NCI-H748 treated with DMSO at 0.1 percent for 48 hours (cell line): ENCODE measurements at regions not wholly inside any gene's neighbourhood (a gene's known extent, or its start where the extent isn't known, plus 50 kb on each side); places are given as distances from the start of the nearest gene placed in this dataset.
"Not testable (repeated sequence)": the region's sequence is repeated elsewhere in the genome, so short reads cannot be mapped to it uniquely, and the experiment has no call there.

Experiments
- DNase-seq: peaks from one replicate; lab custom pipeline; 2025; lab: John Stamatoyannopoulos, UW

DNA sequence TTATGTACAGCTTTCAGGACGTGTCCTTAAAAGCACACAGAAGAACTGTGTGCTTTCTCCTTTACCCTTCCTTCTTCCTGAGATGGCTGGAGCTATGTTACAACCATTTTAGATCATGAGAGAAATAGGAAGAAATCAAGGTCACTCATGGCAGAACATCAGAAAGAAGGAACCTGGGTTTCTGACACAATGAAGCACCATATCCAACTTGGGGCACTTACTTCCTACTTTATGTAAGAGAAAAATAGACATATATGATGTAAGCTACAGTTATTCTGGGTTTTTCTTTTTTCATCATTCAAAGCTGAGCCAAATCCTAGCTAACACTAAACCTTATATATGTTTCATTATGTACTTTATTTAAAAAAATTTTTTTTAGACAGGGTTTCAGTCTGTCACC lies 79.5 kb downstream of the FAM161A start:
- DNase-seq = no peak

DNA sequence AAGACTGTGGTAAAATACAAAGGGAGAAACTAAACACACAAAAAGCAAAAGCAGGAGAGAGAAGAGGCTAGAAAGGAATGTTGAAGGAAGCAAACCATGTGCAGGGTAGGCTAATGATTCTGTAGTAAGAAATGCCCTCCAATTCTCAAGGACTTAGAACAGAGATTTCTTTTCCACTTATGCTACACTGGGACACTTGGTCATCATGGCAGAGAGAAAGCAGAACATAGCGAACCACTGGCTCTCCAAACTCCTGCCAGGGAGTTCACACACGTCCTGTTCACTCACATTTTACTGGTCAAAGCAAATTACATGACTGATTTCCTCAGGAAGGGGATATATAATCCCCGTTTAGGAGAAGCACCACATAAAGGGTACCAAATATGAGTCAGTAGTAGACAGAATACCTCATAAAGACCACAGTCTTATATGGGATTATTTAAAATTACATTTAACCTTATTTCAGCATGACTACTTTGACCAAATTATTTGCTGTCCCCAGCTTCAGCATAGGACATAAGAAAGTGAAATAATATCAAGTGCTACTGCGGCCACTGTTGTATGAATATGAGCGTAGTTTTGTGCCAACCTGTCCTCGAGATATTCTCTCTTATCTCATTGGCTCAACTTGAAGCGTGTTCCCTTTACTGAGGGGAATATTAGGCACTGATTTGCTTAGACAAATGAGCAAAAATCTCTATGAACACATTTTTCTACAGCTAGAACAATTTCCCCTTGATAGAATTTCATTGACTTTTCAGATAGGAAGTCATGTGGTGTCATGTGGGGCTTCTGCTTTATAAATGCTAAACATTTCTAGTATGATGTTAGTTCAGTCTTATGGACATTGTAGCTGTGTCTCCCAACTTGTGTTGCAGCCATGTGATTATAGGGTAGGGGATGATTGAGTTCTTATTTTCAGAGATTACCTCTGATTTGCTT lies 81.7 kb downstream of the FAM161A start:
- DNase-seq = no peak

DNA sequence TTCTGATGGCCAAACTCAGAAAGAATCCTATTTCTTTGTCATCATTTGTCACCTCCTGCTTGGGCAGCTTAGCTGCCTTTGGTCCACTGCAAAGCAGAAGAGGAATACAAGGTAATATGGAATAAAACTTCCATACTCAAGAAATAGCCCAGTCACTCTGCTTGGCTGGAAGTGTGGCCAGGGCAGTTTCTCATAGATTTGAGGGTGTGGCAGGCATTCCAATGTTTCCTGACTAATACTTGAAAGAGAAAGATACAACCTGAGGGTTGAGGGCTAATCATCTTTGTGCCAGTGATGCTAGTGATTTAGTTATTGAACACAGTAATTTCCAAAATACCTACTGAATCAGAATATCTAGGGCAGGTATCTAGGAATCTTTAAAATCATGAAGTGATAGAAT lies 83.1 kb downstream of the FAM161A start:
- no peak for DNase-seq

DNA sequence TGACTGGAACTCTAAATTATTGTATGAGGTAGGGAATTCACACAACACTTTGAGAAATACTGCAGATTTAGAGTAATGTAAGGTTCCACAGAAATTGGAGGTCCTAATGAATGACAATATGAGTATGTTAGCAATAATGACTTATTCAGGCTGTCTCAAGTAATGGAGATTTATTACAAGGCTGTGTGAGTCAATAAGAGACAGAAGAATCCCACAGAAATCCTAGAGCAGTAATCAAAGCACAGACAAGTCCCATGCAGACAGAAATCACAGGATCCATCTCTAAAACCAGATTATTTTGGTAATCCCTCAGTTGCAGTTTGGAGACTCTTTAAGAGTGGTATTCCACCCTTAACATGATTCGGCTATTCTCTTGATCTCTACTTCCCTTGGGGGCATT lies 83.6 kb downstream of the FAM161A start:
- DNase-seq = no peak

DNA sequence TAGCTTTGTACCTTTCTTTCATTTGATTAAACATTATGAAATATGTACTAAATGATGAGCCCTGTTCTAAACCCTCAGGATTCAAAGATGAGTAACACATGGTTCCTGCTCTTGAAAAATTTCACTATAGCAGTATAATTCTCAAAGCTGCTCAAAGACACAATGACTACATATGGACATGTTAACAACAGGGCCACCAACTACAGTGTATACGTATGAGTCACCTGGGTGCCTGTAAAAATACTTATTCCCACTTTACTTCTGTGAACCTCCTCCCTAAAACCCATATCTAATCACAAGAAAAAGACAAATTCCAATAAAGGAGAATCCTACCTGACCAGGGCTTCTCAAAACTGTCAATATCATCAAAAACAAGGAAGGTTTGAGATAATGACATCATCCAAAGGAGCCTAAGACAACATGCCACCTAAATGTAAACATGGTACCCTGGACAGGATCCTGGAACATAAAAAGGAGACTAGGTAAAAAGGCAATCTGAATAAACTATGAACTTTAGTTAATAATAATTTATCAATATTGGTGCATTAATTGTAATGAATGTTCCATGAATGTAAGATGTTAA lies 84.7 kb downstream of the FAM161A start:
- no peak for DNase-seq

DNA sequence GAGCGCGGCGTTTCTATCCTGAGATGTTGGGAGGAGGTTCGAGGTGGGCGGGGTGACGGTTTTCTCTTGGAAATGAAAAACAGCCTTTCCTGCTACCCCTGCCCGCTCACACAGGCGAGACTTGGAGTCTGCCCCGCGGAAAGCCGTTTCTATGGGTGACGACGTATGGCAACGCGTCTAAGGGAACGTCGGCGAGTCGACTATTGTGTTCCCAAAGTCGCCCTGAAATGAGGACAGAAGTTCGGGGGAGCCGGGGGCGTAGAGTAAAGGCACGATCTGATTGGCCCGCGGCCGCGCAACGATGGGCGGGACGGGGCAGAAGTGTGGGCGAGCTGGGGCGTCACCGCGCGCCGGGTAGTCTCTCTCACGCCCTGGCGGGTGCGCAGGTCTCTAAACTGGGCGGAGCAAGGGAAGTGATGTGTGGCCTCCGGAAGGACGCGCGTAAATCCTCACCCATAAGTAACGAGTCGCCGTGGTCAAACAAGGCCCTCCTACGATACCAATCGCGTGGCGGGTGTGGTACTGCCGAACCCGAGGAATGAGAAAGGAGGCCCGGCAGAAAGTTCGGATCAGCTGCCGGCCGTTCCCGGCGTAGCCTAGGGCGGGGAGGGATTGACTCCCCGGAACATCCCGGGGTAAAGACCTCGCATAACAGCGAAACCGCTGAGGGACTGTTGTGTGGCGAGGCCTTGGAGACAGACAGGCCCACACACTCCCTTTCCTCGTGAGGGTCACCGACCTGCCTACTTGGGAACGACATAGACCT lies 89.6 kb downstream of the FAM161A start:
- peak; percentile 88 for DNase-seq

DNA sequence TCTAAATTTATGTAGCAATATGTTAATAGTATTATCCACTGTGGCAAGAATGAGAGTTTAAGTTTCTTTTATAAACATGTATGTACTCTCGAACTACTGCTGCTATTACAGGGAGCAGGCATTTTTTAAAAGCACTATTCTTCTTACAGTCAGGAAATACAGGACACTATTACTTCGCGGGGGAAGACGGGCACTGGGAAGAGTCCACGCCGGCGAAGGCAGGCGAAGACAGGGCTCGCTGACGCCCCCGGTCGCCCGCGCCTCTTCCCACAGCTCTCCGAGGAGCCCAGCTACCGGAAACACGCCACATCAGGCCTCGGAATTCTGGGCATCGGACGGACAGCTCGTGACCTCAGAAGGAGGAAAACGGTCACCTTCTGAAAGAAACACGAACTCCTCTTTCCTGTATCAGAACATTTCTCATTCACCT lies 90.2 kb downstream of the FAM161A start:
- DNase-seq = peak; percentile 75

DNA sequence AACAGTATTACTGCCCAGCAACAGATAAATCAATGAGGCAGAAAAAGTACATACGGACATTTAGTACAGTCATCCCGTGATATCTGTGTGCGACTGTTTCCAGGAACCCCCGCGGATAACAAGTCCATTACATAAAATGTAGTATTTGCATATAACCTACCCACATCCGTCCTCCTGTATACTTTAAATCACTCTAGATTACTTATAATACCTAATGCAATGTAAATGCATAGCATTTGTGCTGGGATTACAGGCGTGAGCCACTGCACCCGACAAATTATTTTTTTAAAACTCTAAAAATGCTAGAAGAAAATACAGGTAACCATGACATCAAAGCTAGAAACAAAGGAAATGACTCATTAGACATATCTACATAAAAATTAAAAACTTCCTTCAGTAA lies 91.6 kb downstream of the FAM161A start:
- DNase-seq = no peak

DNA sequence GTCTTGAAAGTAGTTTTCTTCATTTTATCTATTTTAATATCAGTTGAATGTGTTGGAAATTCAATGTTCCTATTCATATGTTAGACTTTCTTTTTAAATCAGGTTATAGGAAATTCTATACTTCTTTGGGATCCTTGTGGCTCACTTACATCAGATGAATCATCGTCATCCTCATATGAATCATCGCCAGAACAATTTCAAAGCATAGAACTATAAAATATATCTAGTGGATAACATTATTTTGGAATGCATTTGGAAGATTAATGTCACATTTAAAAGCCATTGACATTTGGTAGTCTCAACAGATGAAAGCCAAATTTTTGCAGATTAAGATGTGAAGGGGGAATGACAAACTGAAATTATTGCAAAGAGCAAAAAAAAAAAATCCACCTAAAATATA lies 94.1 kb downstream of the FAM161A start:
- DNase-seq = no peak

DNA sequence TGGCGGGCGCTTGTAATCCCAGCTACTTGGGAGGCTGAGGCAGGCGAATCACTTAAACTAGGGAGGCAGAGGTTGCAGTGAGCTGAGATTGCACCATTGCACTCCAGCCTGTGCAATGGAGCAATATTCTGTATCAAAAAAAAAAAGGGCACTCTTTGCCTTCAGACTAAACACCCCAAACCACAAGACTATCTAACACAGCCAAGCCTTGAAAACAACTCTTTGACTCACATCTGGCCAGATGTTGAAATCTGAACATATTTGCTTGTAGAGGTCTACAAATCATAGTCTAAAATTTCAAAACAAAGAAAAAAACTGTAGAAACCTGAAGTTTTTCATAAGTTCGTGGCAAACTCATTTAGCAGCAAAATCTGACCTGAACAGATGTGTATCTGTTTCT lies 94.9 kb downstream of the FAM161A start:
- DNase-seq = no peak

DNA sequence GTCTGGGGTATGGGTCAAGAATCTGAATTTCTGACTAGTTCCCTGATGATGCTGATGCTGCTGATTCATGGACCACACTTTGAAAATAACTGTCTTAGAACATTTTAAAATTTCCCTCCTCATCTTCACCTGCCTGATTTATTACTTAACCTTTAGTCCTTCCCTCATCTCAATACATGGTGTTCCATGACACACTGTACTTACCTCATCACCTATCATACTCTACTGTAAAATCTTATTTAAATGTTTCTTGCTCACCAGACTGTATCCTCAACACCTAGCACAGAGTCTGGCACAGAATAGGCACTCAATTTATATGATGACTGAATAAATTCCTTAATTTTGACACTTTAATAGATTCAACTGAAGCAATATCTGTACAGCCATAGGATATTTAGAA lies 95.7 kb downstream of the FAM161A start:
- no peak for DNase-seq

DNA sequence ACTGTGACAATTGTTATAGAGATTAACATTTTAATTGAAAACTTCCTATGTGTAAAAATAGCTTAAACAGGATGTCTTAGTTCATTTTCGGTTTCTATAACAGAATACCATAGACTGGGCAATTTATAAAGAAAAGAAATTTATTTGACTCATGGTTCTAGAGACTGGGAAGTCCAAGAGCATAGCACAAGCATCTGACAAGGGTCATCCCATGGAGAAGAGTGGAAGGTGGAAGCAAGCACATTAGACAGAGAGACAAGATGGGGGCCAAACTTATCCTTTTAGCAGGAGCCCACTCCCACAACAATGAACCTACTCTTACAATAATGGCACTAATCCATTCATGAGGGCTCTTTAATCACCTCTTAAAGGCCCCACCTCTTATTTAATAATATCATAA lies 100.3 kb downstream of the FAM161A start:
- no peak for DNase-seq

DNA sequence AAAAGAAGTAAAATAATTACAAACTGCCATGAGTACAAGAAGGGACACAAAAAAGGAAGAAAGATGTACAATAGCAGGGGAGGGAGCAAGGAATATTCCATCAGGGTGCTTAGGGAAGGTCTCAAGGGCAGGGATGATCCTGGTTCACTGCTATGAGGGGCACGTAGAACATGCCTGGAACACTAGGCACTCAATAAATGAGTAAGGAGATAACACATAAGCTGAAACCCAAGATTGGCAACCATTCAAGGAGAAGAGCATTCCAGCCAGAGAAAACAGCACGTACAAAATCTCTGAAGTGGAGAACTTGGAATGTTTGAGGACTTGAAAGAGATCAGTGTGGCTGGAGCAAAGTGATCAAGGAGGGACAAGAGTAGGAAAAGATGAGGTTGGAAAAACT lies 103.2 kb downstream of the FAM161A start:
- no peak for DNase-seq

DNA sequence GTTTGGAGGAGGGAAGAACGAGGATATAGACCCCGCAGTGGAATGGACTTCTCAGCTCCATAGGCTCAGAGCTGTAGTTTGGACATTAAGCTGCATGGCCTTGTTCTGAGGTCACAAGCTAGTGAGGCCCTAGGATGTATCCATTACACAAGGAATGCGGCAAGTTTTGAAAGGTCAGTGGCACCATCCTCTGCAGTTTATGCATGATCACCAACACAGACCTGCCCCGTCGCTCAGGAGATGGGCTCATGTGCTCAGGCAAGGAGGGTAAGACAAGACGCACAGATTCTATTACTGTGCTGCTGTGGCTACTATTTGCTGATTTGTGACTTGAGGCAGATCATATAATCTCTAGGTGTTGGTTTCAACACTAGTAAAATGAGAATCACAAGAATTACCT lies 110.9 kb downstream of the FAM161A start:
- no peak for DNase-seq

DNA sequence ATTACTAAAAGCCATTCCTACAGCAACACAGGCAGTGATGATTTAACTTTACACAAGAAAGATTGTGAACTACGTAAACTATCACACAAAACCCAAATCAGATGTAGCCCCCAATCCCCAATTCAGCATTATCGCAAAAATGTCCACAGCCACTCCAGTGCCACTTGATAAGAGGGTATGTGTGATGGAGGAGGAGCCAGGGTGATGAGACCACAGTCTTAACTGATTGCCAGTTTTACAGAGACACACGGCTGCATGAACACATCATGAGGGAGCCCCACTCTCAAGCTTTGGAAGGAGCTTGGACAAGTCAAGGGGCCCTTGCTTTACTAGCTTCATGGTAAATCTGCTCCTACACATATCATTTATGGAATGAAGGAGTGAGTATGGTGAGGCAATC lies 116.0 kb downstream of the FAM161A start:
- no peak for DNase-seq

DNA sequence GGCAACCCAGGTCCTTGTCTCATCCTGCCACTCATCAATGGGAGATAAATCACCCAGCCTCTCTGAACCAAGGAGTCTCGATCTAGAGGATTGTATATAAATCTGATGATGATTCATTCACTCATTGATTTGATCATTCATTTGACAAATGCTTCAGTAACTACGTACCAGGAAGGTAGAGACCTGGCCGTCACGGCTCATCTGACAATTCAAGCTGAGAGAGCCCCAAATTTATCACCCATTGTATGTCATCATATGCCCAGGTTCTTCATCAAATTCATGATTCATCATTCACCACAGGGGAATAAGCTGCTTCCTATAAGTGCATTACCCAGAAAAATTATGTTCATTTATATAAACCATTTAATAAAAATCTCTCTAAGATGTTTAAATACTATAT lies 116.9 kb downstream of the FAM161A start:
- no peak for DNase-seq

DNA sequence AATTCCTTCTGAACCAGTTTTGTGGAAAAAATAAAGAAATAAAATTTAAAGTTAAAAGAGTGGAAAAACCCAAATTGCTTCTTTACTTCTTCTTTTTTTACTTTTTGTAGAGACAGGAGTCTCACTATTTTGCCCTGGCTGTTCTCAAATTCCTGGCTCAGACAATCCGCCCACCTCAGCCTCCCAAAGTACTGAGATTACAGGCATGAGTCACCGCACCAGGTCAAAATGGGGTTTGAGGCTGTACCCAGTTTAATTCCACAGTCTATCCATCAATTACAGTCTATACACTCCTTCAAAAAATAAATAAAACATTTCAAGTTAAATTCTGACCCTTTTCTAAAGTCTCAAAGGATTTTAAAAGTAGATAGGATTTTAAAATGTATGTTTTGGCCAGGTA lies 120.3 kb downstream of the FAM161A start:
- no peak for DNase-seq

DNA sequence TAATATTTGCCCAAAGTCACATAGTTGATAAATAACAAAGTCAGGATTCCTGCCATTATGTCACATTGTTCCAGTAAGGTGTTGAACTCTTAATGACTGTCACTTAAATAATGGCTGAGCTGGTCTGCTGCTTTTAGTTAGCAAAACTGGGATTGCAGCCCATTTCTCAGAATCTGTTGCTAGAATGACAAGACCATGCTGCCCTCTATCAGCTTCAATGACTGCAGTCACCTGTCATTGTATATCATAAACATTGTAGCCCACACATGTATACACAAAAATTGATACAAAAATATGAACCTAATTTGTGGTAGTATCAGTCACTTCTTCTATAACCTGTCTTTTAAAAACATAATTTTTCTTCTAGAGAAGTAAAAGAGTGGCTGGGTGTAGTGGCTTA lies 121.1 kb downstream of the FAM161A start:
- no peak for DNase-seq

DNA sequence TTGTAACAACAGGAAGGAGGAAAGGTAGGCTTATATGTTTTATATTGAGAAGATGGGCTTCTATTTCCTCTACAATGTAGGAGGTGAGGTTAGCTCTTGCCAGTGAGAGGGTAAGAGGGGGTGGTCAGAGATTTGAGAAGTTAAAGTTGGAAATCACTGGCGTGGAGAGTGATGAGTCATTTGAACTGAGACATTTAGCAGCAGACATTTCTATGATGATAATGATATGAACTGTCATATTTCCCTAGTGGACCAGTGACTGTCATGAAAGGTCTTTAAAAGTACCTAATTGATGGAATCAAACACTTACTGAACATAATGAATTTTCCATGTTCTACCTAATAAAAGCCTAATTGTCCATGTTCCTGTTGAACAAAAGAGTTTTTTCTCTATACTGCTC lies 126.1 kb downstream of the FAM161A start:
- DNase-seq = no peak

DNA sequence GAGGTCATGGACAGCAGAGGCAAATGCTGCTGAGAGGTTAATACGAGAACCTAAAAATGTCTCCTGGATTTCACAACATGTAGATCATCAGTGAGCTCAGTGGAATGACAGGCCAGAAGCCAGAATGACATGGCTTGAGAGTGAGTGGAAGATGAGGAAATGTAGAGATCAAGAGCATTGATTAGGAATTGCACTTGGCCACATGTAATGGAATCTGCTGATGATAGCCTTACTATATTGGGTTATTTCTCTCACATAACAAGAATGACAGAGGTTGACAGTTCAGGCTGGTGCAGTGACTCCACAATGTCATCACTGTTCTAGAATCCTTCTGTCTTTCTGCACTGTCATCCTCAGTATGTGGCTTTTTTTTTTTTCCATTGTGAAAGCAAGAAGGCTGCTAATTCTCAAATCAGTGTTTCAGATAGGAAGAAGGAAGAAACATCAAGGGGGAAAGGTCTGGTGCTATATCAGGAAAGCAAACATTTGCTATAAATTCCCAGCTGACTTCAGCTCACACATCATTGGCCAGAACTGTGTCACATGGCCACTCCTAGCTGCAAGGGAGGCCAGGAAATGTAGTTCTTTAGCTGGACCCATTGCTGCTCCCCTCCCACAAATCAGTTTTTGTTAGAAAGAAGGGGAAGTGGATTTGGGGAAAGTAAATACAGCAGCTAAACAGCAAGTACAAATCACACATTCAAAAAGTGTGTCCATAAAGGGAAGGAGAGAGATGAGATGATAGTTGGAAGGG lies 127.2 kb downstream of the FAM161A start:
- DNase-seq = no peak

DNA sequence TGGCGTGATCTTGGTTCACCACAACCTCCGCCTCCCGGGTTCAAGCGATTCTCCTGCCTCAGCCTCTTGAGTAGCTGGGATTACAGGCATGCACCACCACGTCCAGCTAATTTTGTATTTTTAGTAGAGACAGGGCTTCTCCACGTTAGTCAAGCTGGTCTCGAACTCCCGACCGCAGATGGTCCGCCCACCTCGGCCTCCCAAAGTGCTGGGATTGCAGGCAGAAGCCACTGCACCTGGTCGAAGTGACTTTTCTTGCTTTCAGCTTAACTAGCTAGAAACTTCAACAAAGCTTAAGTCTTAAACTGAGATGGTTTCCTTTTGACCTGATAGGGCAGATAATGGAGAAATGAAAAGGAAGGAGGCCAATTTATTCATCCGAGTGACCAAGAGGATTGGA lies 130.5 kb downstream of the FAM161A start:
- DNase-seq = not testable (repeated sequence)

DNA sequence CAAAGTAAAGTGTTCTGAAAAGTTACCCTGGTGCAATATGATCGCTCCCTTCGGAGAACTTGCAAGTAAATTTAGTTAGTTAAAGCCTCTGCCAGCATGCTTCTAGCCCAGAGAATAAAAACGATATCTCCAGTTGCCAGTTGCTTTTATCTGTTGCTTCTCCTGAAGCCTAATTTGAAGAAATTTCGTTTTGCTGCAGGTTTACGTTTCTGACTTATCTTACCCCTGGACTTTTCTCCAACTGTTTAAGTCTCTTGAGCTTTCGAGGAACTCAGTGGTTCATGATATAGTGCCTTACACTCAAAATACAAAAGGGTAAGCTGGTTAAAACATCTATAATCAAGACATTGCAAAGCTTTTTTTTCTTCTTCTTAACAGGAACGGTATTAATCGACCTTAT lies 131.1 kb downstream of the FAM161A start:
- no peak for DNase-seq
